ENCODE measurements at regions not wholly inside any gene's neighbourhood (a gene's known extent, or its start where the extent isn't known, plus 50 kb on each side); places are given as distances from the start of the nearest gene placed in this dataset.

DNA sequence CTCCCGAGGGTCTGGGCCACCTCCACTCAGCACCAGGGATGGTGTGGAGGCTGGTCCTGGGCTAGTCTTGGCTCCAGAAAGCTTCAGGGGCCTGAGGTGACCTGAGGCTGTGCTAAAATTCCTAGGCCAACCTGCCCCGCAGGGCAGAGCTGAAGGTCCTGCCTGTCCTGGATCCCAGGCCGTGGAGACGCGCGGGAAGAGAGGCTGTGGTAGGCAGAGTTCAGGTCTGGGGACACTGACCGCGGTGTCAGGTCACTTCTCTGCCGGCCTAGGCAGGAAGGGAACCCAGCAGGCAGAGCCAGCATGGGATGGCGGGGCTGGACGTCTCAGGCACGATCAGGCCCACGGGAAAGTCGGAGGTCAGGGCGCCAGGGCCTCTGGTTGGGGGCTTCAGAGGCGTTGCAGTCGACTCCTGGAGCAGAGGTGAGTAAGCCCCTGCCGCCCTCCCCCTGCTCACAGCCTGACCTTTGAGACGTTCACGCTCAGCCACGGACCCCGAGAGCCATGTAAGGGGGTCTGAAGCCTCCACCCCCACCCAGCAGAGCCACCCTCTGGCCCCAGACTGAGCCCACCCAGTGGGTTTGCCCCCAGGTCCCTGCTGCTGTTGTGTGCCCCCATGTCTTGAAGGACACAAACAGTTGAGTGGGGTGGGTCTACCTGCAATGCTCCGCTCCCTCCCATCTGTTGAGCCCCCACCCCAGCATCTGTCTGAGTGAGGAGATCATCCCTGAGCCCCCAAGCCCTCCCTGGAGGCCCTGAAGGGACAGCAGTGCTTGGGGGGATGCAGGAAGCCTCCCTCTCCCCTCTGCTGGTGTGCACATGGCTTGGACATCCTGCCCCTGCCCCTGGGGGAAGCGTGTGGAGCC lies 142.7 kb downstream of the KIF26A start:
- ATAC-seq (ENCODE audit: low FRiP score), result no peak
- 90% methylated on average over 24 of the region's 24 CpGs for WGBS, 2 donors

DNA sequence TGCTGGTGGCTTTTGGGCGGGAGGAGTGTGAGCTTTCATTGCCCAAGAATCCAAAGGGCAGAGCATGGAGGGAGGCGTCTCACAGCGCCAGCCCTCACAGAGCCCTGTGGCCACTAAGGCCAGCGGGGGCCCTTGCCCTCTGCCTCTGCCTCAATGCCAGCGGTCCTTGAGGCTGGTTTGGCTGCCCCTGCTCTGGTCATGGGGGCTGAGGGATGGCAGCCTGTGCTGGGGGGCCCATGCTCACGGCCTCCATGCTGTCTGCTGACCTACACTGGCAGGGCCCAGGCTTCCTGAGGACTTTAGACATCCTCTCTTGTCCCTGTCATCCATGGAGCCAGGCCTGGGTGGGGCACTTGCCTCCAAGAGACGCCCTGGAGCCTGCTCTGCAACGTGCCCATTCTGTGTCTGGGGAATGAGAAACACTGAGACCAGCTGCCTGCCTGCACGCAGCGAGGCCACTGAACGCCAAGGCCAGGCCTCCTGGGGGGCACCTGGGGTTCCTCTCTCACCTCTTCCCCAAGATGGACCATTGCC lies 143.4 kb downstream of the KIF26A start:
- 95% methylated on average over 11 of the region's 11 CpGs for WGBS, 2 donors
- H3K4me1 ChIP-seq (ENCODE audit: control insufficient read depth in 1 of 2, insufficient read depth in 2 of 2, low read length in 2 of 2), result no peaks in the 10 kb centered on the region
- intact Hi-C loops (cut with DNase I), result no loop called here
- H3K27ac ChIP-seq (ENCODE audit: low read depth in 1 of 2, low read length in 2 of 2), result no peak overlapping the region
- DNase-seq (peak in 1 of 2 donors; percentile 63), ATAC-seq (ENCODE audit: low FRiP score) (no peak)
- H3K4me3 ChIP-seq (ENCODE audit: low read length in 2 of 2), result no peak overlapping the region
- H3K9me3 ChIP-seq (ENCODE audit: control insufficient read depth, low read length), result no peaks in the 10 kb centered on the region
- no peaks in the 10 kb centered on the region for H3K27me3 ChIP-seq (ENCODE audit: control insufficient read depth in 1 of 2, insufficient read depth in 2 of 2, low read length in 1 of 2)
- H3K36me3 ChIP-seq (ENCODE audit: control insufficient read depth in 1 of 2, insufficient read depth in 2 of 2, low read length in 1 of 2), result no peaks in the 10 kb centered on the region

More for the DNA sequence above, 142.7 kb downstream of the KIF26A start:
- no peak overlapping the region for H3K27ac ChIP-seq (ENCODE audit: low read depth in 1 of 2, low read length in 2 of 2)
- no peaks in the 10 kb centered on the region for H3K27me3 ChIP-seq (ENCODE audit: control insufficient read depth in 1 of 2, insufficient read depth in 2 of 2, low read length in 1 of 2)
- intact Hi-C loops (cut with DNase I), result no loop called here
- no peaks in the 10 kb centered on the region for H3K4me1 ChIP-seq (ENCODE audit: control insufficient read depth in 1 of 2, insufficient read depth in 2 of 2, low read length in 2 of 2)
- H3K36me3 ChIP-seq (ENCODE audit: control insufficient read depth in 1 of 2, insufficient read depth in 2 of 2, low read length in 1 of 2), result no peaks in the 10 kb centered on the region
- DNase-seq, result peak in 1 of 2 donors; percentile 73
- H3K9me3 ChIP-seq (ENCODE audit: control insufficient read depth, low read length), result no peaks in the 10 kb centered on the region
- no peak overlapping the region for H3K4me3 ChIP-seq (ENCODE audit: low read length in 2 of 2)

DNA sequence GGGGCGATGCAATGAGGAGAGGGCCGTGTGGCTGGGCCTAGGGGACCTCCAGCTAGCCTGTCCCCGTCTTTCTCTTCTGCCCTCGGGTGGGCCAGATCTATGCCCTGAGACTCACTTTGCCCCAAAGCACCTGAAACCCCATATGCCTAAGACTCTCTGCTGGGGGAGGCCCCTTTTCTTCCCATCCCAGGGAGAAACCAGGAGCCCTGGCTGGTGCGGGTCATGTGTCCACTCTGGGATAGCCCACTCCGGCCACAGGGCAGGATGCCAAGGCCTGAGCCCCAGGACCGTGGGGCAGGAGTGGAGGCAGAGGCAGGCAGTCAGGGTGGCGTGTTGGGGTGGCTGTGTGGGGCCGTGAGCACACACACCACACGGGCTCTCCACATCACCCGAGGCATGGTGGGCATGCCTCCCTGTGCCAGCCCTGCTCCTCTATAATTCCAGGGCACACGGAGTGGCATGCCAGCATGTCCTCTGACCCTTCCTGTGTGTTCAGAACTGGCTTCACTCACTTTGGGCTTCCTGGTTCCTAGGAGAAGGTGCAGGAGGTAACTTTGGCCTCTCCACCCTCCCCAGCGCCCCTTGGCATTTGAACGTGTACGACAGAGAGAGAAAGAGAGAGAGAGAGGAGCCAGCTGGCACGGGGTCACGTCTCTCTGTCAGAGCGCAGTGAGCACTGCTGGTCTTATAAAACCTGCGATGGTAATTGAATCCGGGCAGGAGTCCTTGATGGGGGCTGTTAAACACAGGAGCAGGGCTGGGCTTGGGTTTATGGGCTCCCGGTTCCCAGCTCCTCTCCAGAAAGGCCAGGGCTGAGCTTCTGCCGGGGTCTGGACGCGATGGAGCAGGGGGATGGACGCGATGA lies 144.2 kb downstream of the KIF26A start:
- Histone ChIP-seq H3K4me3 (ENCODE audit: low read length in 2 of 2) (no peak overlapping the region), H3K4me1 (ENCODE audit: control insufficient read depth in 1 of 2, insufficient read depth in 2 of 2, low read length in 2 of 2) (no peaks in the 10 kb centered on the region), H3K27me3 (ENCODE audit: control insufficient read depth in 1 of 2, insufficient read depth in 2 of 2, low read length in 1 of 2) (no peaks in the 10 kb centered on the region), H3K27ac (ENCODE audit: low read depth in 1 of 2, low read length in 2 of 2) (no peak overlapping the region), H3K9me3 (ENCODE audit: control insufficient read depth, low read length) (no peaks in the 10 kb centered on the region), H3K36me3 (ENCODE audit: control insufficient read depth in 1 of 2, insufficient read depth in 2 of 2, low read length in 1 of 2) (no peaks in the 10 kb centered on the region)
- intact Hi-C loops (cut with DNase I), result no loop called here
- ATAC-seq (ENCODE audit: low FRiP score) (no peak), DNase-seq (peak in 1 of 2 donors; percentile 73)
- WGBS, 2 donors, result 72 to 74% methylated on average over 26 of the region's 26 CpGs

DNA sequence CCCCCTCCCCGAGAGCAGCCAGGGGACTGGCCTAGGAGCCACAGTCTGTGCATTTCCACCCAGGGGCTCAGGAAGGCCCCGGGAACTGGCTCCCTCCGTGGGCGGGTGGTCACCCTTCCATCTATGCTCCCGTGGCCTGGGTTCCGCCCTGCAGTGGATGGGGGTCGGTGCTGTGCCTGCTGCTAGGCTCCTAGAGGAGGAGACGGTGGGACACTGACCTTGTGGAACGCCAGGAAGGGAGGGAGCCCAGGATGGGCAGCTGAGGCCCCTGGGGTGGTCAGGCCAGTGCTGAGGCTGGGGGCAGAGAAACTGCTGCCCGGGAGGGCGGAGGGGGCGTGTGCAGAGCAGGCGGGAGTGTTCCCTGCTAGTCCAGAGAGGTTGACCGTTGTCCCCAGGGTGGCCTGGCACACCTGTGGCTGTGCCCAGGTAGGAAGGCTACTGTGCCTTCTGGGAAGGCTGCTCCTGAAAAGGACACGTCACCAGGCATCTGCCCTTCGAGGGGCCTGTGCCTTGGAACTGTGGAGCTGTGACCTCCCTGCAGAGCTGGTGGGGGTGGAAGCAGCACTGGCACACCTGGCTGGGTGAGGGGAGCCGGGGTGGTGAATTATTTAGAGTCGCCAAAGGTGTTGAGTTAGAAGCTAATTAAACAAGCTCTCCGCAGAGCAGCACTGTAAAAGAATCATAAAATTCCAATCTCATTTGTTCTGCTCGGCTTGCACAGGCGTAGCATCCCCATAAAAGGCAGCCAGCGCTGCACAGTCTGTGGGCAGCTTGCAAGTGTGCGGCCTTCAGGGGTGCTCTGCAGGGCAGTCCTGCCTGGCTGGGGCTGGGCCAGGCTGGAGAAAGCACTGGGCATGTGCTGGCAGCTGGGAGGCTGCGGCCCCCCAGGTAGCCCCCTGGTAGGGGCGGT lies 145.1 kb downstream of the KIF26A start:
- no peak overlapping the region for H3K27ac ChIP-seq (ENCODE audit: low read depth in 1 of 2, low read length in 2 of 2)
- WGBS, 2 donors, result 80 to 83% methylated on average over 24 to 25 of the region's 25 CpGs
- no peaks in the 10 kb centered on the region for H3K4me1 ChIP-seq (ENCODE audit: control insufficient read depth in 1 of 2, insufficient read depth in 2 of 2, low read length in 2 of 2)
- H3K9me3 ChIP-seq (ENCODE audit: control insufficient read depth, low read length), result no peaks in the 10 kb centered on the region
- intact Hi-C loops (cut with DNase I), result no loop called here
- no peak overlapping the region for H3K4me3 ChIP-seq (ENCODE audit: low read length in 2 of 2)
- ATAC-seq (ENCODE audit: low FRiP score), result no peak
- H3K36me3 ChIP-seq (ENCODE audit: control insufficient read depth in 1 of 2, insufficient read depth in 2 of 2, low read length in 1 of 2), result no peaks in the 10 kb centered on the region
- peak in 1 of 2 donors; percentile 40 for DNase-seq
- H3K27me3 ChIP-seq (ENCODE audit: control insufficient read depth in 1 of 2, insufficient read depth in 2 of 2, low read length in 1 of 2), result no peaks in the 10 kb centered on the region

DNA sequence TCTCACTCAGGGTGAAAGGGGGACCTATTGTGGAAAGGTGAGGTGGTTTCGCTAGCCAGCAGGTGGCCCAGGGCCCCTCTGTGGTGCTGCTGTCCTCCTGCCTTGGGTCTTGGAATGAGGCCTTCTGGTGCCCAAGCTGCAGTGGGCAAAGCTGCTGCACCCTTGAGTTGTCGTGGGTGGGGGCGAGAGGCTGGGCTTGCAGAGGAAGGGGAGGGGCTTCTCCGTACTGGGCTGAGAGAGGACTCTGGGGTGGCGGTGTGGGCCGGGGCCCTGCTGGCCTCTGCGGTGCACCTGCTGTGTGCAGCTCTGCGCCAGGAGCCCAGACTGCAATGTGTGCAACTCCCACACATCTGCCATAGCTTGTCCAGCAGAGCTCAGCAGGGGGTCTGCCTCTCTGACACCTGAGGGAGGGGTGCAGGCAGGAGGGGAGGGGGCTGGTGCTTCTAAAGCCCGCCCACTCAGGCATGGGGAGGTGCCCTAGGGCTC lies 145.8 kb downstream of the KIF26A start:
- WGBS, 2 donors, result 81 to 93% methylated on average over 3 to 9 of the region's 9 CpGs
- ATAC-seq (ENCODE audit: low FRiP score), result no peak
- H3K27me3 ChIP-seq (ENCODE audit: control insufficient read depth in 1 of 2, insufficient read depth in 2 of 2, low read length in 1 of 2), result no peaks in the 10 kb centered on the region
- DNase-seq, result peak in 1 of 2 donors; percentile 64
- no peak overlapping the region for H3K27ac ChIP-seq (ENCODE audit: low read depth in 1 of 2, low read length in 2 of 2)
- no peak overlapping the region for H3K4me3 ChIP-seq (ENCODE audit: low read length in 2 of 2)
- no peaks in the 10 kb centered on the region for H3K9me3 ChIP-seq (ENCODE audit: control insufficient read depth, low read length)
- H3K4me1 ChIP-seq (ENCODE audit: control insufficient read depth in 1 of 2, insufficient read depth in 2 of 2, low read length in 2 of 2), result no peaks in the 10 kb centered on the region
- intact Hi-C loops (cut with DNase I), result no loop called here
- no peaks in the 10 kb centered on the region for H3K36me3 ChIP-seq (ENCODE audit: control insufficient read depth in 1 of 2, insufficient read depth in 2 of 2, low read length in 1 of 2)

DNA sequence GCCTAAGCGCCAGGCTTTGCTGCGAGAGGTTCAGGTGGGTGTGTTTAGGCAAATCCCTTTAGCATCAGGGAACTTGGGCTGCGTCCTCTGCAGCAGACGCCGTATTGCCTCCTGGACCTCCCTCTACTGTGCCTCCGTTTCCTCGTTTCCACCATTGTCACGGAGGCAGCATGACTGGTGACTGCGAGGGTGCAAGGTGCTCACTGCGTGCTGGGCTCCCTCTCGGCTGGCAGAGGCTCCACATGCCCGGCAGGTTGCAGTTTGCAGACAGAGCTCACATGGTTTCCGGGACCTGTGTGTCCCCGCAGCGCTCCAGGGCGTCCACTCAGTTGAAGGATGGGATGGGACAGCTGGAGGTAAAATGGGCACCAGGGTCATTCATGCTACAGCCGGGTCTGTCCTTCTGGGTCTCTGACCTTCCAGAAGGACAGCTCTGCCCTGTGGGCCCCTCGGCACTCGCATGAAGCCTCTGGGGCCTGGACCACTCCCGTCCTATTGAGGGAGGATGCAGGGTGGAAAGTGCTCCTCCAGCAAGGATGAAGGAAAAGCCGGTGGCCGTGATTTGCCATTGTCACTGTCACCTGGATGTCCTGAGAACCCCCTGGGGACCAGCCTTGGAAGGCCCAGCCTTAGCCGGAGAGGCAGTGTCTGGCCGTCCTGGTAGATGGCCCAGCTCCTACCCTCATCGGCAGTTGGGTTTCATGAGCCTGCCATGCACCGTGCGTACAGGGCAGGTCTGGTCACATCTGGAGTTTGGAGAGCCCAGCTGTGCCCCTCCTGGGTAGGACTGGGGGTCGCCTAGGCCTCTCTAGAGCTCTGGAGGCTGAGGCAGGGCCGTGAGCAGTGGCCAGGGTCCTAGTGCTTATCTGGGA lies 146.5 kb downstream of the KIF26A start:
- DNase-seq (peak; percentile 36 to 61), ATAC-seq (ENCODE audit: low FRiP score) (no peak)
- no peaks in the 10 kb centered on the region for H3K9me3 ChIP-seq (ENCODE audit: control insufficient read depth, low read length)
- H3K27me3 ChIP-seq (ENCODE audit: control insufficient read depth in 1 of 2, insufficient read depth in 2 of 2, low read length in 1 of 2), result no peaks in the 10 kb centered on the region
- intact Hi-C loops (cut with DNase I), result no loop called here
- no peak overlapping the region for H3K4me3 ChIP-seq (ENCODE audit: low read length in 2 of 2)
- no peaks in the 10 kb centered on the region for H3K36me3 ChIP-seq (ENCODE audit: control insufficient read depth in 1 of 2, insufficient read depth in 2 of 2, low read length in 1 of 2)
- no peak overlapping the region for H3K27ac ChIP-seq (ENCODE audit: low read depth in 1 of 2, low read length in 2 of 2)
- H3K4me1 ChIP-seq (ENCODE audit: control insufficient read depth in 1 of 2, insufficient read depth in 2 of 2, low read length in 2 of 2), result no peaks in the 10 kb centered on the region
- WGBS, 2 donors, result 85 to 89% methylated on average over 29 of the region's 29 CpGs

DNA sequence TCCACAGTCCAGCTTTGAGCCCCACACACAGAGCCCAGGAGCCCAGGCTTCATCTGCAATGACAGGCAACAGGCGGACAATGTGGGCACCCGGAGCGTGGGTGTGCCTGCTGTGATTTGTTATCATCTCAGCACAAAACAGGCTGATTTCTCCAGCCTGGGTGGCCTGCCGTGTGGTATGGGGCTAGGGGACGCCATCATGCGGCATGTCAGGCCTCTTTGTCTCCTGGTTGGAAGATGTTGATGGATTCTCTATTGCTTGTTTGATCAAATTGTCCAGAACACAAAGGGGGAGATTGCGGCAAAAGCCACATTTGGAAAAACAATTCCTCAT lies 147.1 kb downstream of the KIF26A start:
- no peak overlapping the region for H3K27ac ChIP-seq (ENCODE audit: low read depth in 1 of 2, low read length in 2 of 2)
- H3K27me3 ChIP-seq (ENCODE audit: control insufficient read depth in 1 of 2, insufficient read depth in 2 of 2, low read length in 1 of 2), result no peaks in the 10 kb centered on the region
- no peak overlapping the region for H3K4me3 ChIP-seq (ENCODE audit: low read length in 2 of 2)
- intact Hi-C loops (cut with DNase I), result no loop called here
- DNase-seq, result peak; percentile 18 to 71
- H3K4me1 ChIP-seq (ENCODE audit: control insufficient read depth in 1 of 2, insufficient read depth in 2 of 2, low read length in 2 of 2), result no peaks in the 10 kb centered on the region
- no peaks in the 10 kb centered on the region for H3K9me3 ChIP-seq (ENCODE audit: control insufficient read depth, low read length)
- ATAC-seq (ENCODE audit: low FRiP score), result no peak
- 77 to 80% methylated on average over 7 of the region's 7 CpGs for WGBS, 2 donors
- no peaks in the 10 kb centered on the region for H3K36me3 ChIP-seq (ENCODE audit: control insufficient read depth in 1 of 2, insufficient read depth in 2 of 2, low read length in 1 of 2)
